M059J (cell line): ENCODE measurements at regions not wholly inside any gene's neighbourhood (a gene's known extent, or its start where the extent isn't known, plus 50 kb on each side); places are given as distances from the start of the nearest gene placed in this dataset.
"Not testable (repeated sequence)": the region's sequence is repeated elsewhere in the genome, so short reads cannot be mapped to it uniquely, and the experiment has no call there.

Experiments
- DNase-seq: peaks from one replicate; pipeline ENCODE4 v3.0.0-alpha.2; 2012; ENCODE audit warnings: low read depth

- DNase-seq: no peak
Observed at GRCh38 chr22:48921411-48921903, 906.2 kb downstream of the BRD1 start.

- no peak for DNase-seq
Observed at GRCh38 chr22:48920776-48921241, 906.9 kb downstream of the BRD1 start.

- DNase-seq: no peak
Observed at GRCh38 chr22:48919851-48920589, 907.7 kb downstream of the BRD1 start.

DNA sequence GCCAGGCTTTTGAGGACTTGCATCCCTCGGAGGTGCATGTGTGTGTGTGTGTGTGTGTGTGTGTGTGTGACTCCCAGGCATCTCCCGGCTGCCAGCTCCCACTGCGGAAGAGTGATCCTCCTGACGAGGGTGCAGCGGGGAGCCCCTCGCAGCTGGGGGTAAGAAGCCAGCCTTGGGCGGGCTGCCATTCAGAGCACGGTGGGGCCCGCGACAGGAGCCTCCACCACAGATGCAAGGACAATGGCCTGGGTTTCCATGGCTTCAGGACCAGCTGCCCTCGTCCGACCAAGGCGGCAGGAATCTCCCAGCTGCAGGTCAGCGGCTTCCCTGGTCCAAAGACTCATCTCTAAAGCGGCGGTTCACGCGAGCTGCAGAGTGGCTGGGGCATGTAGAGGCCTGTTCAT lies 908.5 kb downstream of the BRD1 start:
- DNase-seq: no peak

GRCh38 chr22:48918585-48919186 lies 909.0 kb downstream of the BRD1 start:
- no peak for DNase-seq

GRCh38 chr22:48912356-48913066 lies 915.2 kb downstream of the BRD1 start:
- not testable (repeated sequence) for DNase-seq

GRCh38 chr22:48911647-48912046 lies 916.0 kb downstream of the BRD1 start:
- DNase-seq: not testable (repeated sequence)

DNA sequence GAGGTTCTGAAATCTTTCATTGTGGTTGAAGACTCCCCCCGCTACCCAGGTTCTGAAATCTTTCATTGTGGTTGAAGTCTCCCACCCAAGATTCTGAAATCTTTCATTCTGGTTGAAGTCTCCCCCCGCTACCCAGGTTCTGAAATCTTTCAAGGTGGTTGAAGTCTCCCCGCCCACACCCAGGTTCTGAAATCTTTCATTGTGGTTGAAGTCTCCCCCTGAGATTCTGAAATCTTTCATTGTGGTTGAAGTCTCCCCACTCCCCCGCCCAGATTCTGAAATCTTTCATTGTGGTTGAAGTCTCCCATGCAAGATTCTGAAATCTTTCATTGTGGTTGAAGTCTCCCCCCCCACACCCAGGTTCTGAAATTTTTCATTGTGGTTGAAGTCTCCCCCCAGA lies 916.6 kb downstream of the BRD1 start:
- DNase-seq: not testable (repeated sequence)

- DNase-seq: no peak
Observed at GRCh38 chr22:48908547-48908946, 919.1 kb downstream of the BRD1 start.

DNA sequence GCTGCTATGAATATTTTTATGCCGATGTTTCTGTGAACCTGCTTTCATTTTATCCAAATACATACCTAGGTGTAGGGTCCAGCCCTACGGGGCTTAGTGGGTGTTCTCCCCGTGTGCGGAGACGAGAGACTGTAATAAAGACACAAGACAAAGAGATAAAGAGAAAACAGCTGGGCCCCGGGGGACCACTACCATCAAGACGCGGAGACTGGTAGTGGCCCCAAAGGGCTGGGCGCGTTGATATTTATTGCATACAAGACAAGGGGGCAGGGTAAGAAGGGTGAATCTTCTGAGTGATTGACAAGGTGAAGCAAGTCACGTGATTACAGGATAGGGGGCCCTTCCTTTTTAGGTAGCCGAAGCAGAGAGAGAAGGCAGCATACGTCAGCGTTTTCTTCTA lies 920.1 kb downstream of the BRD1 start:
- DNase-seq: no peak

- DNase-seq: no peak
Observed at GRCh38 chr22:48906216-48906835, 921.3 kb downstream of the BRD1 start.

DNA sequence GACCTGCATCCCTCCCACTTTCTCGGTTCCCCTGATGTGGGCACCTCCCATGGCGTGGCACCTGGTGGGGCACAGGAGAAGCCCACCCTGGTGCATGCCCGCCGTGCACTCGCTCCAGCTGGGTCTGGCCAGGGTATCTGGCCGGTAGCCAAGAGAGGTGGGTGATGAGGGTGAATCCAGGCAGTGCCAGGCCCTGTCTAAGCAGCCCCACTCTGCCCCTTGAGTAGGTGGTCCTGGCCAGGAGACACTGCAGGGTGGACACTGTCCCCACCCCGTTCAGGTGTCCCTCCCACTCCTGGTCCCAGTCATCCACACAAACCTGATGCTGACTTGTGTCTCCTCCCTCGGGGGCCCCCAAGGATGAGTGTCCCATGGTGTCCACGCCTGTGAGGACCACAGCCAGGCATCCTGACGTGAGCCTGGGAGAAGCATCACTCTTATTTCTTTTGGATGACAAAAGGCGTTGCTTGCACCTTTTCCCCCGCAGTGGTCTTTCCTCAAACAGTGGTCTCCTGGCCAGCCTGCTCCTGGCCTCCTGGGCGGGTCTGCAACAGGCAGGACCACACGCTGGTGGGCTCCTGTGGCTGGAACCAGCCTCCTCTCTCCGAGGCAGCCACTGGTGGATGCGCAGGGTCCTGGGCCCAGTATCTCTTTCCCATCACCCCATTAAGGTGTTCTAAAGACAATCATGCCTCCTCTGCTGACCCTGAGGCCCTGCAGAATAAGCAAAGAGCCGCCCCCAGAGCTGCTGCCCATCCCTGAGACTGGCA lies 922.3 kb downstream of the BRD1 start:
- DNase-seq: no peak

DNA sequence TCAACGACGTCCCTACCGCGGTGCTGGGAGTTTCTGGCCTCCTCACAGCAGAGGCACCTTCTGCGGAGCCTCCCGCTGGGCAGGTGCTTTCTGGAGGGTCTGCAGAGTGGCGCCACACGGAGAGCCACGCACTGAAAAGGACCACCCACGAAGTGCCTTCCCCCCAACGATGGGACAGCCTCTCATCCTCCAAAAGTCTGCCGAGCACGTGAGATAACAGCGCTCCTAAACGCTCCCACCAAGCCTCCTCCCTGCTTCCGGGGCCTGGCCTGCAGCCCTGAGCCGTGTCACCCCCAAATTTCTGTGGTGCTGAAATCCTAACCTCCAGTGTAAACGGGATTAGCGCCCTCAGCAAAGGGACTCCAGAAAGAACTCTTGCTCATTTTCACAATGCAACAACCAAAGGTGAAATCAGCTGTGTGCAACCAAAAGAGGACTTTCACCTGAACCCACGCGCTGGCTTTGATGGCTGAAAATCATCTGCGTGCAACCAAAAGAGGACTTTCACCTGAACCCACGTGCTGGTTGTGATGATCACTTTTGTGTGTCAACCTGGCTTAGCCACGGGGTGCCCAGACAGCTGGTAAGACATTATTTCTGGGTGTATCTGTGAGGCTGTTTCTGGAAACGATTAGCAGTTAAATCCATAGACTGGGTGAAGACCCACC lies 924.6 kb downstream of the BRD1 start:
- no peak for DNase-seq

- DNase-seq: no peak
Observed at GRCh38 chr22:48902001-48902869, 925.4 kb downstream of the BRD1 start.

- no peak for DNase-seq
Observed at GRCh38 chr22:48901324-48901723, 926.3 kb downstream of the BRD1 start.

DNA sequence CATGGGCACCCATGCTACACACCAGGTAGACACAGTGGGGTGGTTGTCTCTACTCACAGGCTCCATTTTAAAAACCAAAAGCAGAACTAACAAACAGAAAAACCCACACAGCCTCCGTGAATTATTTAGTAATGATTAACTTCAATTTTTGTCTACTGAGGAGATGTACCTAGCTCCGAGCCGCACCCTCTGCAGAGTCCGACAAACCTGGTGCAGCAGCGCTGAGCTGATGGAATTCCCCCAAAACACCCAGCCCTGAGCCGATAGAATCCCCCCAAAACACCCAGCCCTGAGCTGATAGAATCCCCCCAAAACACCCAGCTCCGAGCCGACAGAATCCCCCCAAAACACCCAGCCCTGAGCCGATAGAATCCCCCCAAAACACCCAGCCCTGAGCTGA lies 927.0 kb downstream of the BRD1 start:
- DNase-seq: no peak

- no peak for DNase-seq
Observed at GRCh38 chr22:48900327-48900597, 927.4 kb downstream of the BRD1 start.

DNA sequence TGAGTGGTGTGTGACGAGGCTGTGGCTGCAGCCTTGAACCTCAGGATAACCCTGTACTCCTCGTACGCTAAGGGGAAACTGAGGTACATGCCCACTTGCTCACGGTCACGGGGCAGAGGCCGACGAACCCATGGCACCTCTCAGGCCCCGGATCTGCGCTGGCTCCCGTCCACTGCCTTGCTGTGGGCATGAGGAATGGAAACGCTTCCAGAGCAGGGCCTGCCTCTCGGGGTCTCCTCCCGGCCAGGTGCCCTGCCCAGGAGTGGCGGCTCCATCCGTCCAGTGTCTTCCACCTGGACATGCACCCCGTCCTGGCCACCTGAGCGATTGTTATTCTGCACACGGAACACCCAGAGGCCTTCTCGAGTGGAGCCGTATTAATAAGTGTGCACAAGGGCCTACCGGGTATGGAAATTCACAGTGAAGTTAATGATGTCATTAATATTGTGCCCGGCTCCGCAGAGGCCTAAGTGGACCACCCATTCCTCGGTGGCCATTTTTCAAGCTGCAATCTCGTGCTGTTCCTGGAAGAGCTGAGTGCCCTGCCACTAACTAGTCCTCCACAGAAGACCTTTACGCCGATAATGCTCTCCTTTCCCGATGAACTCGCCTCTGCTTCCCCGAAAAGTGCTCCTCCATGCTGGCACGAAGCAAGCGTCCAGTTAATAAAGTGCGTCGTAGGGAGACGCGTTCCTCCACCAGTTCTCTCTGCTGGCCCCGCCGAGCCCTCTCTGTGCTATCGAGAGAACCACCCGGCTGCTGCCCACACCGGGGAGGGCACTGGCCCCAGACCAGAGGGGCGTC lies 927.9 kb downstream of the BRD1 start:
- no peak for DNase-seq

DNA sequence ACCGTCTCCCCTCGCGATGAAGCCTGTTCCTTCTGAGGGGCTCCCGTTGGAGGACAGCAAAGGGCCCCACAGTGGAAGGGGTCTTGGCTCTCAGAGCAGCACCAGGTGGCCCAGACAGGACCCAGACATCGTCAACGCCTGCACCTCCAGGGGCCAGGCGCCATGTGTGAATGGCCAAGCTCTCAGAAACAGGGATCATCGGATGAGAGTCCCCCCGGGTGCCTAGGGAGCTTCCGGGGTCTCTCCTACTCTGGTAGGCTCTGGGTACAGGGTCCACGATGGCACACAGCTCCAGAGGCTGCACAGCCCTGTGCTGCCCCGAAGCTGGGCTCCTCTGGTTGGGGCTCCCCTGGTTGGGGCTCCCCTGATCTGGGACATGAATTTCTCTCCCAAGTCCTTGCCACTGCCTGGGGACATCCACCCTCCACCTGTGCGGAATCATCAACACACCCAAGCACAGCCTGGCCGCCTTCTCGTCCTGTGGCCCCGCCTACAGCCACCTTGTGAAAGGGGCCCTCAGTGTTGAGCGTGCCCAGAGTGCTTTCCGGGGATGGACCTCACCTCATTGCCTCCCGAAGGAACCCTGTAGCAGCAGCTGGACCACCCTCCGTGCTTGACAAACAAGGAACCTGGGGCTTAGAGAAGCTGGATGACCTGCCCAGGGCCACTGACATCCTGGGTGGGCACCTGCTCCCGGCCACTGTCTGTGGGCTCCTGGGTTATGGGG lies 929.0 kb downstream of the BRD1 start:
- DNase-seq: no peak
